Thyroid gland (tissue), 4 donors: ENCODE measurements at regions not wholly inside any gene's neighbourhood (a gene's known extent, or its start where the extent isn't known, plus 50 kb on each side); places are given as distances from the start of the nearest gene placed in this dataset.

Source experiments
- DNase-seq, 2 donors: peaks; one replicate each; pipeline ENCODE4 v3.0.0-alpha.2; 2019
- H3K27ac ChIP-seq, 3 donors: fragments of 200-600 bp; sonication (generic); 1 replicate in 2 of 3; 2 replicates in 1 of 3; pipeline ENCODE4 v1.5.1; 2016 to 2019; ENCODE audit warnings: mild to moderate bottlenecking in 1 of 3, moderate library complexity in 1 of 3
- H3K27me3 ChIP-seq: fragments of 200-600 bp; sonication (generic); one replicate; pipeline ENCODE4 v1.5.1; 2019
- H3K36me3 ChIP-seq, 2 donors: fragments of 200-600 bp; sonication (generic); one replicate each; pipeline ENCODE4 v1.5.1; 2016 to 2019
- H3K4me1 ChIP-seq, 2 donors: fragments of 200-600 bp; sonication (generic); one replicate each; pipeline ENCODE4 v1.5.1; 2017 to 2019
- H3K4me3 ChIP-seq, 3 donors: fragments of 200-600 bp; sonication (generic); replicated peaks in 1 of 3; 1 replicate in 2 of 3; 2 replicates in 1 of 3; pipeline ENCODE4 v1.5.1; 2016; ENCODE audit warnings: mild to moderate bottlenecking in 1 of 3
- H3K9me3 ChIP-seq: fragments of 200-600 bp; sonication (generic); one replicate; pipeline ENCODE4 v1.5.1; 2017
- POLR2A ChIP-seq, 2 donors: fragments of 450-650 bp; IDR thresholded peaks; one replicate each; pipeline ENCODE4 v1.6.1; 2017; ENCODE audit warnings: antibody characterized with exemption in 2 of 2, mild to moderate bottlenecking in 2 of 2, moderate library complexity in 1 of 2
- WGBS, 2 donors: methylation state at CpG; one replicate each; pipeline ENCODE4 v1.1.5; 2017; 5-methylcytosine and 5-hydroxymethylcytosine counted together
- intact Hi-C: fragments of 100-400 bp; cut with DNase I; formaldehyde crosslinking; loops from one replicate; pipeline ENCODE4 v1.15.1; 2023
- TF ChIP-seq, protein P1 (sequence below), 6 experiments: fragments of 200-600 bp in 3 of 6; fragments of 450-650 bp in 3 of 6; sonication (generic) in 3 of 6; IDR thresholded peaks; one replicate each; pipeline ENCODE4 v1.5.1; 2016 to 2019; ENCODE audit warnings: antibody characterized with exemption in 6 of 6, mild to moderate bottlenecking in 2 of 6, inconsistent platforms in 1 of 6, moderate library complexity in 1 of 6

DNA sequence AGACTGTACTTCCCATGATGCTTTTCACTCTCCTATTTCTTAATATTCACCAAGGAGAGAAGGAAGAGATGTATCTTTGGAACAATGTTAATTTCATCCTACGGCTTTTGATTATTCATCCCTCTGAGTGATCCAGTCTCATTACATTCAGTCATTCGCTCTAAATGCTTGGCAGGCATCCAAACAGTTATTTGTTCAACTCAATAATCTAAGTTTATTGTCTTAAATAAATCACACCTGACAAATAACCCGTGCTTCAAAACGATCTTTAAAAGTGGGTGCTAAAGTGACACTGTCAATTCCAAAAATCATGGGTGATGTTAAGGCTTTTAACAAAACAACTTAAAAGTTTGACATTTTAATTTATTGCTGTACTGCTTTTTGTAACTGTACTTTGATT is 233.1 kb downstream of the RASEF start:
- Histone ChIP-seq H3K4me3 (no peak overlapping the region), H3K4me1 (no peaks in the 10 kb centered on the region), H3K36me3 (no peaks in the 10 kb centered on the region), H3K27me3 (no peaks in the 10 kb centered on the region), H3K9me3 (no peaks in the 10 kb centered on the region), H3K27ac (no peak overlapping the region)
- 41 to 61% methylated on average over 4 of the region's 4 CpGs for WGBS, 2 donors
- TF ChIP-seq POLR2A (IDR thresholded peaks at IDR 0.05): no peak
- TF ChIP-seq, protein P1, sequence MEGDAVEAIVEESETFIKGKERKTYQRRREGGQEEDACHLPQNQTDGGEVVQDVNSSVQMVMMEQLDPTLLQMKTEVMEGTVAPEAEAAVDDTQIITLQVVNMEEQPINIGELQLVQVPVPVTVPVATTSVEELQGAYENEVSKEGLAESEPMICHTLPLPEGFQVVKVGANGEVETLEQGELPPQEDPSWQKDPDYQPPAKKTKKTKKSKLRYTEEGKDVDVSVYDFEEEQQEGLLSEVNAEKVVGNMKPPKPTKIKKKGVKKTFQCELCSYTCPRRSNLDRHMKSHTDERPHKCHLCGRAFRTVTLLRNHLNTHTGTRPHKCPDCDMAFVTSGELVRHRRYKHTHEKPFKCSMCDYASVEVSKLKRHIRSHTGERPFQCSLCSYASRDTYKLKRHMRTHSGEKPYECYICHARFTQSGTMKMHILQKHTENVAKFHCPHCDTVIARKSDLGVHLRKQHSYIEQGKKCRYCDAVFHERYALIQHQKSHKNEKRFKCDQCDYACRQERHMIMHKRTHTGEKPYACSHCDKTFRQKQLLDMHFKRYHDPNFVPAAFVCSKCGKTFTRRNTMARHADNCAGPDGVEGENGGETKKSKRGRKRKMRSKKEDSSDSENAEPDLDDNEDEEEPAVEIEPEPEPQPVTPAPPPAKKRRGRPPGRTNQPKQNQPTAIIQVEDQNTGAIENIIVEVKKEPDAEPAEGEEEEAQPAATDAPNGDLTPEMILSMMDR (IDR thresholded peaks at IDR 0.05): no peak
- intact Hi-C loops: no loop called here
- no peak for DNase-seq

DNA sequence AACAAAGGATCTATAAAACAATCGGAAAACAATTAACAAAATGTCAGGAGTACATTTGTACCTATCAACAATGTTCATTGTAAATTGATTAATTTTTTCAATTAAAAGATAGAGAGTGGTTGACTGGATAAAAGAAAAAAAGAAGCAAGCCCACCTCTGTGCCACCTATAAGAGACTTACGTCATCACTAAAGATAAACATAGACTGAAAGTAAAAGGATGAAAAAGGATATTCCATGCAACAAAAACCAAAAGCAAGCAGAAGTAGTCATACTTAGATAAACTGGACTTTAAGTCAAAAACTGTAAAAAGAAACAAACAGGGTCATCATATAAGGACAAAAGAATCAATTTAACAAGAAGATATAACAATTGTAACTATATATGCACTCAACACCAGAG is 197.4 kb downstream of the RASEF start:
- no peak overlapping the region for H3K27ac ChIP-seq
- H3K27me3 ChIP-seq: no peaks in the 10 kb centered on the region
- H3K36me3 ChIP-seq: no peaks in the 10 kb centered on the region
- 97% methylated on average over 2 of the region's 2 CpGs for WGBS, 2 donors
- DNase-seq: no peak
- intact Hi-C loops: no loop called here
- H3K9me3 ChIP-seq: no peaks in the 10 kb centered on the region
- H3K4me1 ChIP-seq: no peaks in the 10 kb centered on the region
- no peak overlapping the region for H3K4me3 ChIP-seq
- TF ChIP-seq, protein P1 (IDR thresholded peaks at IDR 0.05): no peak
- no peak for TF ChIP-seq POLR2A (IDR thresholded peaks at IDR 0.05)

DNA sequence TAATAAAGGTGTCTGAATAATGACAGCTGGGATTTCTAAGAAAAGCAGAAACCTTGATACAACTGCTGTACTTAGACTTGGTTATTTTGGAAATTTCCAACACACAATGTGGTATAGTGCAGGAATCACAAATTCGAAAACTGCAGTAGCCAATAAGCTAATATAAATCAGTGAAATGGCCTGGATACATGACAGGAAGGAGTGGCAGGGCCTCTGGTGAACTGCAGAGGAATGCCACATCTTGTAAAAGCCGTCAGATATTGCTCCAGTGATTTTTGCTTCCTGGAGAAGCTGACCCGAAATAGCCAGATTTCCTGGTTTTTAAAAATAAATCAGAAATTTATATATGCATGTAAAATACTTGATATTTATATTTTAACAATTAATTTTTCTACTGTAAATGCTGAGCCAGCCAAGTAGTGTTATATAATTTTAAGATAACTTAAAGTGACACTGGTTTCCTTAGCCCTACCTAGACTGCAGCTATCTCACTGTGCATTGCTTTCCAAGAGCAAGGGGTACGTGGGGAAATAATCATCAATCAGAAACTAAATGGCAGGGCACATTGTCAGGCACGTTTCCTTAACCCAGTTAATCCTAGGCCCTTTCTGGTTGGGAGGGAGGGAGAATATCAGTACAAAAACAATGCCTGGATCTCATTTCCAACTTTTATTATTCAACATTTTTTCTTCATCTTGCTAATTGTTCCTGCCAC is 182.4 kb downstream of the RASEF start:
- Histone ChIP-seq H3K27ac (no peak overlapping the region), H3K36me3 (no peaks in the 10 kb centered on the region), H3K4me3 (no peak overlapping the region), H3K9me3 (no peaks in the 10 kb centered on the region), H3K4me1 (no peaks in the 10 kb centered on the region), H3K27me3 (no peaks in the 10 kb centered on the region)
- WGBS, 2 donors: 62 to 74% methylated on average over 5 of the region's 5 CpGs
- DNase-seq: no peak
- intact Hi-C loops: no loop called here
- no peak for TF ChIP-seq POLR2A (IDR thresholded peaks at IDR 0.05)
- TF ChIP-seq, protein P1 (IDR thresholded peaks at IDR 0.05): no peak

DNA sequence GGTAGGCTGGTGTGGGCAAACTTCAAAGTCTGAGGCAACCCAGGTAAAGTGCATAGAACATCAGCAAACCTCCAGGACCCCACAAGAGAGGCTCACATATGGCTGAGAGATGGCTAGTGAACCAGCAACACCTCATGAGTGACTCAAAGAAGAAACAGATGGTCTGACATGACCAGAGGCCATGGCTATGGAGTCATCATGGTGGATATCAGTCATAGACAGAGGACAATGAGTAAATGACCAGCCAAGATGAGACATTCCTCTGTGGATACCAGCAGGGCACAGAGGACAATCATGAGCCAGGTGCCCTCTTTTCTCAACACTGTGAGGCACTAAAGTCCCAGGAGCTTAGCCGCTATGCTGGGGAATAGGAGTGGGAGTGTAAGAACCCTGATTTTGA is 180.8 kb downstream of the RASEF start:
- no peak for TF ChIP-seq POLR2A (IDR thresholded peaks at IDR 0.05)
- TF ChIP-seq, protein P1 (IDR thresholded peaks at IDR 0.05): no peak
- WGBS, 2 donors: 96% methylated on average over 1 of the region's 1 CpG
- H3K4me3 ChIP-seq: no peak overlapping the region
- no peak for DNase-seq
- intact Hi-C loops: no loop called here
- H3K27ac ChIP-seq: no peak overlapping the region
- H3K4me1 ChIP-seq: no peaks in the 10 kb centered on the region
- H3K36me3 ChIP-seq: no peaks in the 10 kb centered on the region
- no peaks in the 10 kb centered on the region for H3K27me3 ChIP-seq
- no peaks in the 10 kb centered on the region for H3K9me3 ChIP-seq

DNA sequence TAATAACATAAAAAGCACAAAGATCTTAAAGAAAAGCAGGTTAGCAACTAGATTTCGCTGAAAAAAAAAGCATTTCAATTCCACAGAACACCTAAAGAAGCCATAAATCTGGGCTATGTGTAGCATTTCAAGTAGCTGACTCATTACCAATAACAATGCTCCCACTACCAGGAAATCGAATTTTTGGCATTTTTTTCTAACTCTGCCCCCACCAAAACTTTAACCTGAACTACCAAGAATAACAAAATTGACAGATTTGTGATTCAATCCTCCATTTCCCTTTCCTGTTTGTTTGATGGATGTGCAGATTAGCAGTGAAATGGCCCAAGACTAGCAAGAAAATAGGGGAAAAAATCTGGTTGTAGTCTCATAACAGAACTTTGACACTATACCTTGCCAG is 180.2 kb downstream of the RASEF start:
- Histone ChIP-seq H3K36me3 (no peaks in the 10 kb centered on the region), H3K27ac (no peak overlapping the region), H3K4me3 (no peak overlapping the region), H3K9me3 (no peaks in the 10 kb centered on the region), H3K4me1 (no peaks in the 10 kb centered on the region), H3K27me3 (no peaks in the 10 kb centered on the region)
- no peak for DNase-seq
- WGBS, 2 donors: 67 to 70% methylated on average over 2 of the region's 2 CpGs
- intact Hi-C loops: no loop called here
- TF ChIP-seq, protein P1 (IDR thresholded peaks at IDR 0.05): no peak
- TF ChIP-seq POLR2A (IDR thresholded peaks at IDR 0.05): no peak
